ENCODE measurements at regions not wholly inside any gene's neighbourhood (a gene's known extent, or its start where the extent isn't known, plus 50 kb on each side); places are given as distances from the start of the nearest gene placed in this dataset.

GRCh38 chr3:26058901-26059321 lies 269.0 kb downstream of the OXSM start:
- no peak for TF ChIP-seq CTCF (IDR thresholded peaks at IDR 0.05; ENCODE audit: control extremely low read depth, extremely low read depth, low read depth, missing control alignments)
- POLR2A ChIA-PET: no interaction called here
- CTCF ChIA-PET: no interaction called here
- DNase-seq (ENCODE audit: extremely low spot score): no peak

GRCh38 chr3:26061947-26062346 lies 272.1 kb downstream of the OXSM start:
- POLR2A ChIA-PET: no interaction called here
- TF ChIP-seq CTCF (IDR thresholded peaks at IDR 0.05; ENCODE audit: control extremely low read depth, extremely low read depth, low read depth, missing control alignments): no peak
- no peak for DNase-seq (ENCODE audit: extremely low spot score)
- CTCF ChIA-PET: no interaction called here

- no peak for DNase-seq (ENCODE audit: extremely low spot score)
- POLR2A ChIA-PET: no interaction called here
- no peak for TF ChIP-seq CTCF (IDR thresholded peaks at IDR 0.05; ENCODE audit: control extremely low read depth, extremely low read depth, low read depth, missing control alignments)
- CTCF ChIA-PET: no interaction called here
Observed at GRCh38 chr3:26064297-26064696, 274.4 kb downstream of the OXSM start.

- TF ChIP-seq CTCF (IDR thresholded peaks at IDR 0.05; ENCODE audit: control extremely low read depth, extremely low read depth, low read depth, missing control alignments): no peak
- CTCF ChIA-PET: interaction anchor here (1.3 kb wide), 1 partner anchor 13 kb away, joined by 4 read pairs; no protein-coding TSS in a partner anchor
- DNase-seq (ENCODE audit: extremely low spot score): no peak
- POLR2A ChIA-PET: no interaction called here
Observed at GRCh38 chr3:26068890-26069289, 279.0 kb downstream of the OXSM start.

- no peak for DNase-seq (ENCODE audit: extremely low spot score)
- TF ChIP-seq CTCF (IDR thresholded peaks at IDR 0.05; ENCODE audit: control extremely low read depth, extremely low read depth, low read depth, missing control alignments): no peak
- CTCF ChIA-PET: no interaction called here
- POLR2A ChIA-PET: no interaction called here
Observed at GRCh38 chr3:26070854-26071253, 281.0 kb downstream of the OXSM start.

- no peak for DNase-seq (ENCODE audit: extremely low spot score)
- ChIA-PET POLR2A (no interaction called here), CTCF (no interaction called here)
- no peak for TF ChIP-seq CTCF (IDR thresholded peaks at IDR 0.05; ENCODE audit: control extremely low read depth, extremely low read depth, low read depth, missing control alignments)
Observed at GRCh38 chr3:26074080-26074479, 284.2 kb downstream of the OXSM start.

GRCh38 chr3:26078539-26078938 lies 288.6 kb downstream of the OXSM start:
- no peak for TF ChIP-seq CTCF (IDR thresholded peaks at IDR 0.05; ENCODE audit: control extremely low read depth, extremely low read depth, low read depth, missing control alignments)
- POLR2A ChIA-PET: no interaction called here
- CTCF ChIA-PET: interaction anchor here (1.4 kb wide), 1 partner anchor 25 kb away, joined by 4 read pairs; no protein-coding TSS in a partner anchor
- no peak for DNase-seq (ENCODE audit: extremely low spot score)
